ENCODE measurements at regions not wholly inside any gene's neighbourhood (a gene's known extent, or its start where the extent isn't known, plus 50 kb on each side); places are given as distances from the start of the nearest gene placed in this dataset.

DNA sequence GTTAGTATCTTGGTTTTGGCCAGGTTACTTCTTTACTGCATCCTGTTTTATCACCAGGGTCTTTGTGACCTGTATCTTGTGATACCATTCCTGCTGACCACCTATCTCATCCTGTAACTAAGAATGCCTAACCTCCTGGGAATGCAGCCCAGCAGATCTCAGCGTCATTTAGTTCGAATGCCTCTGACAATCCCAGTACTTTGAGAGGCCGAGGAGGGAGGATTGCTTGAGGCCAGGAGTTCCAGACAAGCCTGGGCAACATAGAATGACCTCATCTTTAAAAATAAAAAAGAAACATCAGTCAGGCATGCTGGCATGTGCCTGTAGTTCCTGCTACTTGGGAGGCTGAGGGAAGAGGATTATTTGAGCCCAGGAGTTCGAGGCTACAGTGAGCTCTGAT is 206.5 kb downstream of the SUDS3 start:
- Histone ChIP-seq H3K4me3 (no peak overlapping the region), H3K4me1 (replicated peaks in 1 of 2) (no peaks in the 10 kb centered on the region), H3K27ac (no peak overlapping the region), H3K9me3 (replicated peaks in 1 of 3) (no peaks in the 10 kb centered on the region), H3K27me3 (no peaks in the 10 kb centered on the region), H3K36me3 (replicated peaks in 1 of 2) (no peaks in the 10 kb centered on the region)
- DNase-seq, result no peak
- no peak for TF ChIP-seq POLR2A (IDR thresholded peaks at IDR 0.05)
- intact Hi-C loops (cut with DNase I), result no loop called here
- WGBS, 4 donors, result 81 to 89% (median 83%) methylated on average over 4 of the region's 4 CpGs

- H3K36me3 ChIP-seq (replicated peaks in 1 of 2), result no peaks in the 10 kb centered on the region
- no peak for DNase-seq
- H3K9me3 ChIP-seq (replicated peaks in 1 of 3), result no peaks in the 10 kb centered on the region
- WGBS, 4 donors, result 73 to 94% (median 78%) methylated on average over 1 of the region's 1 CpG
- no peaks in the 10 kb centered on the region for H3K27me3 ChIP-seq
- no peaks in the 10 kb centered on the region for H3K4me1 ChIP-seq (replicated peaks in 1 of 2)
- no peak overlapping the region for H3K27ac ChIP-seq
- H3K4me3 ChIP-seq, result no peak overlapping the region
- TF ChIP-seq POLR2A (IDR thresholded peaks at IDR 0.05), result no peak
- intact Hi-C loops (cut with DNase I), result no loop called here
These were observed 210.1 kb downstream of the SUDS3 start for GRCh38 chr12:118586433-118586832.

DNA sequence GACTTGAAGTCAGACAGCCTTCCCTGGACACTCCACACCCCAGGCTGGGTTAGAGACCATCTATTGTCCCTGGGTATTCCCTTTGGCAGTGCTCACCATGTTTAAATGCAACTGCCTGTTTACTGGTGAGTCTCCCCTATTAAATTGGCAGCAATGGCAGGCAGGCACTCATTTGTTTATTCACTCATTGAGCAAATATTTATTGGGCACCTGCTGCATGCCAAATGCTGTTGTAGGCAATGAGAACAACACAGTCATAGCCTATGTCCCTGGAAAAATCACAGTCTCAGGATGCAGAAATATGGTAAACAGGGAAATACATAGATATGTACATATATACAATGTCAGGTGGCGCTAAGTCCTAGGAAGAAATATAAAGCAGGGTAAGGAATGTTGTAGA is 212.8 kb downstream of the SUDS3 start:
- TF ChIP-seq, protein P1, sequence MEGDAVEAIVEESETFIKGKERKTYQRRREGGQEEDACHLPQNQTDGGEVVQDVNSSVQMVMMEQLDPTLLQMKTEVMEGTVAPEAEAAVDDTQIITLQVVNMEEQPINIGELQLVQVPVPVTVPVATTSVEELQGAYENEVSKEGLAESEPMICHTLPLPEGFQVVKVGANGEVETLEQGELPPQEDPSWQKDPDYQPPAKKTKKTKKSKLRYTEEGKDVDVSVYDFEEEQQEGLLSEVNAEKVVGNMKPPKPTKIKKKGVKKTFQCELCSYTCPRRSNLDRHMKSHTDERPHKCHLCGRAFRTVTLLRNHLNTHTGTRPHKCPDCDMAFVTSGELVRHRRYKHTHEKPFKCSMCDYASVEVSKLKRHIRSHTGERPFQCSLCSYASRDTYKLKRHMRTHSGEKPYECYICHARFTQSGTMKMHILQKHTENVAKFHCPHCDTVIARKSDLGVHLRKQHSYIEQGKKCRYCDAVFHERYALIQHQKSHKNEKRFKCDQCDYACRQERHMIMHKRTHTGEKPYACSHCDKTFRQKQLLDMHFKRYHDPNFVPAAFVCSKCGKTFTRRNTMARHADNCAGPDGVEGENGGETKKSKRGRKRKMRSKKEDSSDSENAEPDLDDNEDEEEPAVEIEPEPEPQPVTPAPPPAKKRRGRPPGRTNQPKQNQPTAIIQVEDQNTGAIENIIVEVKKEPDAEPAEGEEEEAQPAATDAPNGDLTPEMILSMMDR (IDR thresholded peaks at IDR 0.05), result no peak
- no peaks in the 10 kb centered on the region for H3K27me3 ChIP-seq
- H3K9me3 ChIP-seq (replicated peaks in 1 of 3), result no peaks in the 10 kb centered on the region
- intact Hi-C loops (cut with DNase I), result no loop called here
- H3K36me3 ChIP-seq (replicated peaks in 1 of 2), result no peaks in the 10 kb centered on the region
- H3K27ac ChIP-seq, result no peak overlapping the region
- no peak for DNase-seq
- H3K4me3 ChIP-seq, result no peak overlapping the region
- whole genome bisulfite sequencing, 4 donors, result 65 to 92% (median 84%) methylated on average over 1 of the region's 1 CpG
- no peaks in the 10 kb centered on the region for H3K4me1 ChIP-seq (replicated peaks in 1 of 2)

- H3K27ac ChIP-seq, result no peak overlapping the region
- H3K27me3 ChIP-seq, result no peaks in the 10 kb centered on the region
- DNase-seq, result no peak
- intact Hi-C loops (cut with DNase I), result no loop called here
- no peaks in the 10 kb centered on the region for H3K9me3 ChIP-seq (replicated peaks in 1 of 3)
- no peak overlapping the region for H3K4me3 ChIP-seq
- no peaks in the 10 kb centered on the region for H3K36me3 ChIP-seq (replicated peaks in 1 of 2)
- TF ChIP-seq POLR2A (IDR thresholded peaks at IDR 0.05), result no peak
- TF ChIP-seq, protein P1 (IDR thresholded peaks at IDR 0.05), result no peak
- WGBS, 4 donors, result 39 to 58% (median 49%) methylated on average over 7 of the region's 7 CpGs
- H3K4me1 ChIP-seq (replicated peaks in 1 of 2), result no peaks in the 10 kb centered on the region
These were observed 214.2 kb downstream of the SUDS3 start for GRCh38 chr12:118590406-118591150.

GRCh38 chr12:118603610-118604361 is 227.4 kb downstream of the SUDS3 start:
- Histone ChIP-seq H3K27ac (no peak overlapping the region), H3K36me3 (replicated peaks in 1 of 2) (no peaks in the 10 kb centered on the region), H3K9me3 (replicated peaks in 1 of 3) (no peaks in the 10 kb centered on the region), H3K27me3 (no peaks in the 10 kb centered on the region), H3K4me3 (no peak overlapping the region), H3K4me1 (replicated peaks in 1 of 2) (no peaks in the 10 kb centered on the region)
- DNase-seq, result no peak
- no peak for TF ChIP-seq POLR2A (IDR thresholded peaks at IDR 0.05)
- TF ChIP-seq, protein P1 (IDR thresholded peaks at IDR 0.05), result no peak
- intact Hi-C loops (cut with DNase I), result no loop called here
- WGBS, 4 donors, result 54 to 71% (median 61%) methylated on average over 3 of the region's 3 CpGs
